ENCODE measurements at regions not wholly inside any gene's neighbourhood (a gene's known extent, or its start where the extent isn't known, plus 50 kb on each side); places are given as distances from the start of the nearest gene placed in this dataset.

GRCh38 chr19:28505134-28505533 is 707.8 kb downstream of the UQCRFS1 start:
- 3% methylated on average over 3 of the region's 3 CpGs for WGBS (ENCODE audit: missing lambda C conversion rate)
- H3K9me3 ChIP-seq: peaks cover 12% of the 10 kb centered on the region; the same call in 1 of the 3 replicates
- CTCF ChIA-PET: interaction anchor here (1.6 kb wide), 2 partner anchors 13 to 16 kb away, joined by 3 to 6 read pairs; no protein-coding TSS in a partner anchor
- no peak overlapping the region for H3K4me2 ChIP-seq
- H3K27ac ChIP-seq: no peak overlapping the region
- DNase-seq (ENCODE audit: low read depth in 1 of 2, low spot score in 1 of 2): no peak
- TF ChIP-seq RCOR1 (IDR thresholded peaks at IDR 0.05; ENCODE audit: low read depth, low read length) (no peak), HMGXB4 (CRISPR knock-in tag; IDR thresholded peaks at IDR 0.05; ENCODE audit: borderline replicate concordance) (no peak), CHD2 (IDR thresholded peaks at IDR 0.05; ENCODE audit: low read length, partially characterized antibody) (no peak), NR3C1 (IDR thresholded peaks at IDR 0.05) (no peak), USF2 (IDR thresholded peaks at IDR 0.05) (no peak), ZSCAN20 (CRISPR knock-in tag; IDR thresholded peaks at IDR 0.05) (no peak), ZNF302 (CRISPR knock-in tag; IDR thresholded peaks at IDR 0.05) (no peak), FOXS1 (CRISPR knock-in tag; IDR thresholded peaks at IDR 0.05) (no peak), SREBF2 (IDR thresholded peaks at IDR 0.05) (no peak), ESRRA (IDR thresholded peaks at IDR 0.05; ENCODE audit: borderline replicate concordance, low read length) (no peak), CBX8 (IDR thresholded peaks at IDR 0.05) (no peak), MAX (IDR thresholded peaks at IDR 0.05) (no peak), PBX3 (IDR thresholded peaks at IDR 0.05) (no peak), CHD4 (IDR thresholded peaks at IDR 0.05; ENCODE audit: borderline replicate concordance) (no peak), KDM1A (IDR thresholded peaks at IDR 0.05; ENCODE audit: low read depth) (no peak)
- FAIRE-seq: no peak
- H3K4me3 ChIP-seq: no peak overlapping the region
- no peaks in the 10 kb centered on the region for H3K4me1 ChIP-seq
- no peak for ATAC-seq
- POLR2A ChIA-PET: no interaction called here

GRCh38 chr19:28504727-28505126 is 708.2 kb downstream of the UQCRFS1 start:
- peaks cover 12% of the 10 kb centered on the region; the same call in 1 of the 3 replicates for H3K9me3 ChIP-seq
- no peak overlapping the region for H3K4me3 ChIP-seq
- POLR2A ChIA-PET: no interaction called here
- H3K4me2 ChIP-seq: no peak overlapping the region
- no peak for TF ChIP-seq JUNB (IDR thresholded peaks at IDR 0.05)
- TF ChIP-seq RNF2 (IDR thresholded peaks at IDR 0.05; ENCODE audit: borderline replicate concordance, low read depth): no peak
- no peak for TF ChIP-seq E2F6 (IDR thresholded peaks at IDR 0.05; ENCODE audit: borderline replicate concordance, low read depth)
- no peak for TF ChIP-seq PHF8 (IDR thresholded peaks at IDR 0.05; ENCODE audit: borderline replicate concordance, low read depth)
- no peak for TF ChIP-seq EHMT2 (IDR thresholded peaks at IDR 0.05; ENCODE audit: low read depth)
- TF ChIP-seq NR3C1 (IDR thresholded peaks at IDR 0.05): no peak
- no peak for TF ChIP-seq ESRRA (IDR thresholded peaks at IDR 0.05; ENCODE audit: borderline replicate concordance, low read length)
- no peak for TF ChIP-seq CTCF (IDR thresholded peaks at IDR 0.05)
- no peak for TF ChIP-seq RCOR1 (IDR thresholded peaks at IDR 0.05; ENCODE audit: low read depth, low read length)
- no peak for TF ChIP-seq RARB (CRISPR knock-in tag; IDR thresholded peaks at IDR 0.05)
- no peak for TF ChIP-seq ZSCAN20 (CRISPR knock-in tag; IDR thresholded peaks at IDR 0.05)
- no peak for TF ChIP-seq RFX5 (IDR thresholded peaks at IDR 0.05)
- no peak for TF ChIP-seq MYC (IDR thresholded peaks at IDR 0.05; ENCODE audit: borderline replicate concordance, low read length)
- no peak for TF ChIP-seq TFCP2L1 (CRISPR knock-in tag; IDR thresholded peaks at IDR 0.05)
- WGBS (ENCODE audit: missing lambda C conversion rate): 55% methylated on average over 3 of the region's 3 CpGs
- no peak for DNase-seq (ENCODE audit: low read depth in 1 of 2, low spot score in 1 of 2)
- no peaks in the 10 kb centered on the region for H3K4me1 ChIP-seq
- no peak for FAIRE-seq
- CTCF ChIA-PET: interaction anchor here (1.6 kb wide), 1 partner anchor 15 kb away, joined by 3 read pairs; no protein-coding TSS in a partner anchor
- H3K27ac ChIP-seq: no peak overlapping the region
- ATAC-seq: no peak

Data from A549 (cell line).